Activated T-cell treated with anti-CD3 and anti-CD28 coated beads for 24 hours (primary cell): ENCODE measurements at regions not wholly inside any gene's neighbourhood (a gene's known extent, or its start where the extent isn't known, plus 50 kb on each side); places are given as distances from the start of the nearest gene placed in this dataset.

Source experiments
- DNase-seq: peaks from one replicate; pipeline ENCODE4 v3.0.0-alpha.2; 2020; ENCODE audit warnings: low read depth

GRCh38 chr5:38207343-38207742 lies 51.0 kb upstream of the EGFLAM start:
- DNase-seq: no peak

- no peak for DNase-seq
Measured at GRCh38 chr5:38202741-38203140, 55.6 kb upstream of the EGFLAM start.

- no peak for DNase-seq
Measured at GRCh38 chr5:38200872-38201557, 57.3 kb upstream of the EGFLAM start.

- DNase-seq: no peak
Measured at GRCh38 chr5:38197118-38197517, 61.2 kb upstream of the EGFLAM start.

- DNase-seq: peak; percentile 38
Measured at GRCh38 chr5:38193015-38193581, 65.3 kb upstream of the EGFLAM start.

- DNase-seq: no peak
Measured at GRCh38 chr5:38191693-38192092, 66.7 kb upstream of the EGFLAM start.

GRCh38 chr5:38190111-38190510 lies 68.2 kb upstream of the EGFLAM start:
- no peak for DNase-seq

- DNase-seq: no peak
Measured at GRCh38 chr5:38189081-38189504, 69.3 kb upstream of the EGFLAM start.

GRCh38 chr5:38188591-38188990 lies 69.8 kb upstream of the EGFLAM start:
- no peak for DNase-seq

- DNase-seq: no peak
Measured at GRCh38 chr5:38187532-38187931, 70.8 kb upstream of the EGFLAM start.

GRCh38 chr5:38184627-38185026 lies 73.7 kb upstream of the EGFLAM start:
- DNase-seq: no peak

- DNase-seq: no peak
Measured at GRCh38 chr5:38182991-38183390, 75.4 kb upstream of the EGFLAM start.

- DNase-seq: no peak
Measured at GRCh38 chr5:38168029-38168428, 90.3 kb upstream of the EGFLAM start.

- no peak for DNase-seq
Measured at GRCh38 chr5:38167562-38167996, 90.8 kb upstream of the EGFLAM start.

- no peak for DNase-seq
Measured at GRCh38 chr5:38166832-38167231, 91.5 kb upstream of the EGFLAM start.

- DNase-seq: no peak
Measured at GRCh38 chr5:38165435-38165834, 92.9 kb upstream of the EGFLAM start.

GRCh38 chr5:38164776-38165399 lies 93.5 kb upstream of the EGFLAM start:
- DNase-seq: no peak

- DNase-seq: no peak
Measured at GRCh38 chr5:38163636-38164237, 94.6 kb upstream of the EGFLAM start.

GRCh38 chr5:38162625-38163024 lies 95.7 kb upstream of the EGFLAM start:
- no peak for DNase-seq

- no peak for DNase-seq
Measured at GRCh38 chr5:38157024-38157423, 101.3 kb upstream of the EGFLAM start.

GRCh38 chr5:38154615-38155204 lies 103.6 kb upstream of the EGFLAM start:
- no peak for DNase-seq

GRCh38 chr5:38151878-38152277 lies 106.5 kb upstream of the EGFLAM start:
- DNase-seq: no peak

- no peak for DNase-seq
Measured at GRCh38 chr5:38149815-38150195, 108.6 kb upstream of the EGFLAM start.
